NCI-H345 (cell line): ENCODE measurements at regions not wholly inside any gene's neighbourhood (a gene's known extent, or its start where the extent isn't known, plus 50 kb on each side); places are given as distances from the start of the nearest gene placed in this dataset.
"Not testable (repeated sequence)": the region's sequence is repeated elsewhere in the genome, so short reads cannot be mapped to it uniquely, and the experiment has no call there.

Experiments used
- DNase-seq: peaks from one replicate; lab custom pipeline; 2025; lab: John Stamatoyannopoulos, UW

- no peak for DNase-seq
Measured at GRCh38 chr9:30301271-30301963, 2083.0 kb upstream of the ACO1 start.

DNA sequence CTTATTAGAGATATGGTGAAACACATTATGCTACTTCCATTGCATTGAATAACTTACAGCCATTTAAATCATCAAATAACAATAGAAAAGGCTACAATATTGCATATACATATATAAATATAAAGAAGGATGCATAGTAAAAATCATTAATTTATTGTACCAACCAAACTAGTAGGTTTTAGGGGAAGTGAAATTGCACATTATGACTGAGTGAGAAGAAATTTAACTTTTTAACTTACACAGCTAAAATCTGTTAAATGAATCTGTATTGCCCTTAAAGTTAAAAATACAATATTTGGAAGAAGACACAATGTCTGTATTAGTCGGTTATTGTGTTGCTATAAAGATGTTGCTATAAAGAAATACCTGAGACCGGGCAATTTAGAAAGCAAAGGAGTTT lies 2073.7 kb upstream of the ACO1 start:
- DNase-seq: no peak

GRCh38 chr9:30329431-30329830 lies 2055.0 kb upstream of the ACO1 start:
- no peak for DNase-seq

- no peak for DNase-seq
Measured at GRCh38 chr9:30348904-30349303, 2035.5 kb upstream of the ACO1 start.

- no peak for DNase-seq
Measured at GRCh38 chr9:30349526-30350513, 2034.6 kb upstream of the ACO1 start.

DNA sequence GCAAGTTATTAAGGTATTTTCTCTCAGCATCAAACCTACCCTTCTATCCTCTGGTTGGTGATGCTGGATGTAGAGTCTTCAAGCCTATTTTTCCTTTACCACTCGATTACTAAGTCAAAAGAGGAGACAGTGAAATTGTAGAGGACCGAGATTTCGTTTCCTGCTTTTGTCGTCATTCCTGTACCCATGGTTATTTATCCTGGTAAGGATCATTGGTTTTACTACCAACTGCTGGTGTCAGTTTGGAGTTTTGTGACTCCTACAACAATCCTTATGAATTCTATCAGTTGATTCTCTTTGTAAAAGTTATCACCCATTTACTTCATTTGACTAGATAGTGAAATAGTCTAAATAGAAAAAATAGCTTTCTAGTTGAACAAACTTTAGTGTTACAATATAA lies 2028.2 kb upstream of the ACO1 start:
- DNase-seq: no peak

GRCh38 chr9:30362373-30362772 lies 2022.1 kb upstream of the ACO1 start:
- DNase-seq: no peak

GRCh38 chr9:30366140-30366539 lies 2018.3 kb upstream of the ACO1 start:
- DNase-seq: not testable (repeated sequence)

DNA sequence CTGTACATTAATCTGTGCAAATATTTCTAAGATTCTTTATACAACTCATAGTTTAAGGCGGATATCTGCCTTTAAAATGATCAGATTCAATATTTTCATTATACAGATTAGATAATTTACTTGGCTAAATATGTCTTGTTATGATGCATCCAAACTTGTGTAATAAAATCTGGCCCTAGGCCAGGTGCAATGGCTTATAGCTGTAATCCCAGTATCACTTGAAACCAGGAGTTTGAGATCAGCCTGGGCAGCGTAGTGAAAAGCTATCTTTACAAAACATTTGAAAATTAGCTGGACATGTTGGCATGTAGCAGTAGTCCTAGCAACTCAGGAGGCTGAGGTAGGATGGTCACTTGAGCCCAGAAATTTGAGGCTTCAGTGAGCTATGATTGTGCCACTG lies 2002.2 kb upstream of the ACO1 start:
- DNase-seq: no peak

DNA sequence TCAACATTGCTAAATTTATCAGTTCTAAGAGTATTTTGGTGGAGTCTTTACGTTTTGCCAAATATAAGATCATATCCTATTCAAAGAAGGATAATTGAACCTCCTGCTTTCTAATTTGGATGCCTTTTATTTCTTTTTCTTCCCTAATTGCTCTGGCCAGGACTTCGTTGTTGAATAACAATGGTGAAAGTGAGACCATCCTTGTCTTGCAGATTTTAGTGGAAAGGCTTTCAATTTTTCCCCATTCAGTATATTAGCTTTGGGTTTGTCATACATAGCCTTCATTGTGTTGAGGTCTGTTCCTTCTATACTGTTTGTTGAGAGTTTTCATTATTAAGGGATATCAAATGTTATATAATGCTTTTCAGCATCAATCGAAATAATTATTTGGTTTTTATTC lies 1974.2 kb upstream of the ACO1 start:
- DNase-seq: no peak

DNA sequence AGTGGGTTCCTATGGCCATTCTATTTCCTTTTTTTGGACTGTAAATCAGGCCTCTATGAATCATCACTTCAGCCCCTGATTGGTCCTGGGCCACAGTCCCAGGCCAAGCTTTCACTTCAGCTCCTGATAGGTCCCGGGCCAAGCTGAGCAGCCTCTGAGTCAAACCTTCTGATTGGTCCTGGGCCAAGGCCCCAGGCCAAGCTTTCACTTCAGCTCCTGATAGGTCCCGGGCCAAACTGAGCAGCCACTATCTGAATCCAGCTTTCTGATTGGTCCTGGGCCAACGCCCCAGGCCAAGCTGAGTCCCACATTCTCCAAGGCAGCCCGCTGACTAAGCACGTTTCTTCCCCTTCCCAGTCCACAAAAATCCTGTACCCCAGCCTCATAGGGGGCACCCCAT lies 1972.9 kb upstream of the ACO1 start:
- no peak for DNase-seq

DNA sequence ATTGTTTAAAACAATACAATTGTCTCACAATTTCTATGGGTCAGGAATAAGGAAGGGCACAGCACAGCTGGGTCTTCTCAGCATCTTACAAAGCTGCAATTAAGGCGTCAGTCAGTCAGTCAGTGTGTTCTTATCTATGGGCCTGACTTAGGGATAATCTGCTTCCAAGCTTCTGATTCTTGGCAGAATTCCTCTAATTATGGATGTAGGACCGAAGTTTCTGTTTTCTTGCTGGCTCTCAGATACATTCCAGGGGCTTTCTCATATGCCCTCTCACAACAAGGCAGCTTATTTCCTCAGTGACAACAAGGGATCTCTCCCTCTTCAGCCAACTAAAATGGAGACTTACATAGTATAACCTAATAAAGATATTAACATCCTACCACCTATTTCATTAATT lies 1925.3 kb upstream of the ACO1 start:
- DNase-seq: no peak

GRCh38 chr9:30476826-30477225 lies 1907.6 kb upstream of the ACO1 start:
- no peak for DNase-seq

DNA sequence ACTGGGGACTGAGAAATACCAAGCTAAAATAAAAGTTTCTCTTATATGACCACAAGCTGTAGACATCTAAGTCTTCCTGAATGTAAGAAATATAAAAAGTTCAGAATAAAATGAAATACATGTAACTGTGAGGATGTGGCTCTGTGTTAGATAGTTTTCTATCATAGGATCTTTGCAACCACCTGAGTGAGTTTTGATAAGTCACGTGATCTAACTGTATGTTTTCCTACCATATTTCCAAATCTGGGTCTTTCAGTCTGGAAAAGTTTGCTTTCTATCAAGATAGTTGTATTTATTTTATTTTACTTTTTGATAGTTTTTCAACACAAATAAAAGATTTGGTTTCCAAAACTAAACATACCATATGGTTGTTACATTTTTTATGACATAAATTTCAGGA lies 1905.8 kb upstream of the ACO1 start:
- DNase-seq: no peak

DNA sequence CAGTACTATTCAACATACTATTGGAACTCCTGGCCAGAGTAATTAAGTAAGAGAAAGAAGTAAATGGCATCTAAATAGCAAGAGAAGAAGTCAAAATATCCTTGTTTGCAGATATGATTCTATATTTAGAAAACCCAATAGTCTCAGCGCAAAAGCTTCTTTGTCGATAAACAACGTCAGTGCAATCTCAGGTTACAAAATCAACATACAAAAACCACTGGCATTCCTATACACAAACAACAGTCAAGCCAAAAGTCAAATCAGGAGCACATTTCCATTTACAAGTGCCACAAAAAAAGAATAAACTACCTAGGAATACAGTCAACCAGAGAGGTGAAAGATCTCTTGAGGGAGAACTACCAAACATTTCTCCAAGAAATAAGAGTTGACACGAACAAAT lies 1901.9 kb upstream of the ACO1 start:
- DNase-seq: no peak

GRCh38 chr9:30484690-30485089 lies 1899.8 kb upstream of the ACO1 start:
- DNase-seq: no peak

GRCh38 chr9:30504502-30504905 lies 1879.9 kb upstream of the ACO1 start:
- no peak for DNase-seq

DNA sequence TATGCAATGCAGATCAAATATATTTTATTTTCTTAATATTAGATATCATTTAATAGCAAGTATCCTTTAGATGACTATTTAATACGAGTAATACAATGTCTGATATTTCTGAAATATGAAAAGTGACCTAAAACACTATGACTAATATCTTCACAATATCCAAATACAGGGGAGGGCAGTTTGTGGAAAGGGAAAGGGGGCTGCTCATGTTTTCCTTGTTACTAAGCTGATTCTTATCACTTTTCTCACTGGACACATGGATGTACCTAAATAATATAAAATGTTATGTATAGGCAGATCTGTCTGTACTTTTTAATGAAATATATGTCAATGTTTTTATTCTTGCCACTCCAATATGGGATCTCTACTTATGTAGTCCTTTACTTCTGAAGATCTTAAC lies 1879.1 kb upstream of the ACO1 start:
- no peak for DNase-seq

- no peak for DNase-seq
Measured at GRCh38 chr9:30506749-30507148, 1877.7 kb upstream of the ACO1 start.

DNA sequence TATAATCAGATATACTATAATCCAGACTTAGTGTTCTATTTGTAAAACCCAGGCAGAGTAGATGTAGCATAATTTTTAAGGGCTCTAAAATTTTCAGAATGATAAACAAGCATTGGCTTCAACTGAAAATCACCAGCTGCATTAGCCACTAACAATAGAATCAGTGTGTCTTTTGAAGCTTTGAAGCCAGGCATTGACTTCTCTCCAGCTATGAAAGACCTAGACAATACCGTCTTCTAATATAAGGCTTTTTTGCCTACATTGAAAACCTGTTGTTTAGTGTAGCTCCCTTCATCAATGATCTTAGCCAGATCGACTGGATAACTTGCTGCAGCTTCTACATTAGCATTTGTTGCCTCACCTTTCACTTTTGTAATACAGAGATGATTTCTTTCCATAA lies 1877.3 kb upstream of the ACO1 start:
- no peak for DNase-seq

DNA sequence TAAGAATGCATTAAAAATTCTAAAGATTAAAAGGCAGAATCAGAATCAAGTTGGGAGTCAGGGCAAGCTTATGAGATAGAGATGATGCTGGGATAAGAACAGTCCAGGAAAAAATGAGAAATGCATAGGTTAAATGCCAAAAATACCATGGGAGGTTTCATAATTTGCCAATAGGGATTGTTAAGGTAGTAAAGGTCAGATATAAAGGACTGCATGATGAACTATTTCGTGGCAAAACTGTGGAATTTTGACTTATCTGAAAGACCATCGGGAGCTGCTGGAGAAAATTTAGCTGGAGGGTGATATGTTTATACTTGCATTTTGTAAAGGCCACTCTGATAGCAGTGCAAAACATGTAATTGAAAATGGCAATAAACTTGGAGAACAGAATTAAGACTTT lies 1872.8 kb upstream of the ACO1 start:
- DNase-seq: no peak

DNA sequence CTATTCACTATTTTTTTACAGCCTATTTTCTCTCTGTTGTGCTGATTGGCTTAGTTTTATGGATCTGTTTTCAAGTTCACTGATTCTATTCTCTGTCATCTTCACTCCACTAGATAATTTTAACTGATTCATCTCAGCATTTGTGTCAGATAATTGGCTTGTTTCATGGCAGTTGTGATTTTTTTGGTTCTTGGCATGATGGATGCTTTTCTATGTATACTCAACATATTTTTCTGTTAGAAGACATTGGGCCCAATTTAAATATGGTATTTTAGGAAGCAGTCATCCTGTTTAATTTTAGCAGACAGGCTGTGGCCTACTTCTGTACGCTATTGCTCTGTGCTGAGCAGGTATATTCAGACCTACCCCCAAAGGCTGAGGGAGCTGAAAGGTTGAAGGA lies 1865.3 kb upstream of the ACO1 start:
- DNase-seq: no peak

DNA sequence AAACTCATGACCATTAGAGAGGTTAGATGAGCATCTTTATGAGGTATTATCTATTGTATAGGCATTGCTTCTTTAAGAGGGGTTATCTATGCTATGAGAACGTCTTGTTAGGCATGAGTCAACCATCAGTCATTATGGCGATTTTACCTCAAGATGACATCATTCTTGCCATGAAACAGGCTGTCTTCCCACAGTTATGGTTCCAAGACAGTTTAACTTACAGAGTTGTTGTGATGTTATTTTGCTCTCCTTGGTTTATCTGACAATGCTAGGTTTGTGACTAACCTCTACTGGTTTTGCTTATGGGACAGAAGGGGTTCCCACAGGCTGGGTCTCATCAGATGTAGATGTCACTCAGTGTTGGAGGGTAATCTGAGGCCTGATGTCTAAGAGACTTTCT lies 1864.7 kb upstream of the ACO1 start:
- DNase-seq: no peak
